IPS-18a (cell line): ENCODE measurements at regions not wholly inside any gene's neighbourhood (a gene's known extent, or its start where the extent isn't known, plus 50 kb on each side); places are given as distances from the start of the nearest gene placed in this dataset.
A peak's percentile ranks its signal among the peaks of the same experiment; 100 is the strongest.

Experiments used
- H3K27ac ChIP-seq: one replicate; pipeline ENCODE4 v1.5.1; 2013; ENCODE audit warnings: low read length
- H3K27me3 ChIP-seq: one replicate; pipeline ENCODE4 v1.6.1; 2013; ENCODE audit warnings: mild to moderate bottlenecking, low read length; ENCODE audit not compliant: control insufficient read depth, insufficient read depth
- H3K36me3 ChIP-seq: one replicate; pipeline ENCODE4 v1.6.1; 2013; ENCODE audit warnings: low read depth, low read length; ENCODE audit not compliant: control insufficient read depth
- H3K4me1 ChIP-seq: one replicate; pipeline ENCODE4 v1.6.1; 2013; ENCODE audit warnings: low read depth, low read length; ENCODE audit not compliant: control insufficient read depth
- H3K4me3 ChIP-seq: one replicate; pipeline ENCODE4 v1.5.1; 2013; ENCODE audit warnings: low read length
- H3K9ac ChIP-seq: one replicate; pipeline ENCODE4 v1.6.1; 2013; ENCODE audit warnings: mild to moderate bottlenecking, low read length, moderate library complexity
- H3K9me3 ChIP-seq: one replicate; pipeline ENCODE4 v1.6.1; 2013; ENCODE audit warnings: low read depth, low read length; ENCODE audit not compliant: control insufficient read depth

GRCh38 chr18:51611326-51611725 lies 413.8 kb upstream of the MEX3C start:
- H3K9ac ChIP-seq: no peak overlapping the region
- no peaks in the 10 kb centered on the region for H3K27me3 ChIP-seq
- no peaks in the 10 kb centered on the region for H3K36me3 ChIP-seq
- H3K27ac ChIP-seq: no peak overlapping the region
- H3K9me3 ChIP-seq: no peaks in the 10 kb centered on the region
- H3K4me1 ChIP-seq: peaks cover 8% of the 10 kb centered on the region
- H3K4me3 ChIP-seq: no peak overlapping the region

DNA sequence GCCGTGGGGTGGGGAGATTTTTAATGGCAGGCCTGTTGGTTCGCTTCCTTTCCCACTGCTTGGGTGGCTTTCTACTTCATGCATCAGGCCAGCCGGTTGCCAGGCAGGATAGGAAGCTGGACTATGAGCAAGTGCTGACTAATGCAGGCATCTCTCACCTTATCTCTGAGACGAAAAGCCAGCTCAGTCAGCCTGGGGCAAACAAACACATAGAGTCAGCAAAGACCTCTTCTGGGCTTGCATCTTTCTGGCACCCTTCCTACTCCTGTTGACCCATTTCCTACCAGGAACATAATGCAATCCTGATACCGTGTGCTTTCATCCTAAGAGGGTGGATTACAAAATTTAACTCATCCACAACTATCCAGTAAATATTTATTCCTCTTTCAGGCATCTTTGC lies 416.6 kb upstream of the MEX3C start:
- no peak overlapping the region for H3K27ac ChIP-seq
- no peaks in the 10 kb centered on the region for H3K9me3 ChIP-seq
- H3K4me1 ChIP-seq: peaks cover 8% of the 10 kb centered on the region
- H3K36me3 ChIP-seq: no peaks in the 10 kb centered on the region
- H3K9ac ChIP-seq: no peak overlapping the region
- no peaks in the 10 kb centered on the region for H3K27me3 ChIP-seq
- no peak overlapping the region for H3K4me3 ChIP-seq

- Histone ChIP-seq H3K27ac (no peak overlapping the region), H3K4me1 (peaks cover 8% of the 10 kb centered on the region), H3K9ac (no peak overlapping the region), H3K36me3 (no peaks in the 10 kb centered on the region), H3K27me3 (no peaks in the 10 kb centered on the region), H3K4me3 (no peak overlapping the region), H3K9me3 (no peaks in the 10 kb centered on the region)
Observed at GRCh38 chr18:51614967-51615571, 417.6 kb upstream of the MEX3C start.

DNA sequence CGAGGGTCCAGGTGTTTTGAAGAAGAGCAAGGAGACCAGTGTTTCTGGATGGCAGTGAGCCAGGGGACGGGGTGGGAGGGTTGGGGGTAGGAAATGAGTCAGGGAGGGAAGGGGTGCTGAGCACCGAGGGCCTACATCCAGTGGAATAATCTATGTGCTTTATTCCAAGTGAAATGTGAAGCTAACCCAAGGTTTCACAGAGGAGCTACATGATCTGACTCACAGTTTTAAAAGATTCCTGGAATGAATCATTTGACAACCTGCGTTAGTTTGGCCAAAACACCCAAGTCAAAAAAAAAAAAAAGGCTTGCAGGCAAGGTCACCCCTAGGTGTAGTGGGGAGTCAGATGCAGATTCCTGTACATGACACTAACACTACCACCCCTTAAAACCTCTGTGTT lies 419.7 kb upstream of the MEX3C start:
- Histone ChIP-seq H3K4me1 (peaks cover 9% of the 10 kb centered on the region), H3K9ac (no peak overlapping the region), H3K27ac (no peak overlapping the region), H3K9me3 (no peaks in the 10 kb centered on the region), H3K4me3 (no peak overlapping the region), H3K27me3 (peaks cover 10% of the 10 kb centered on the region), H3K36me3 (no peaks in the 10 kb centered on the region)

- Histone ChIP-seq H3K36me3 (no peaks in the 10 kb centered on the region), H3K27ac (no peak overlapping the region), H3K4me1 (peaks cover 14% of the 10 kb centered on the region), H3K27me3 (peaks cover 14% of the 10 kb centered on the region), H3K9me3 (no peaks in the 10 kb centered on the region), H3K4me3 (no peak overlapping the region), H3K9ac (no peak overlapping the region)
Observed at GRCh38 chr18:51617572-51618260, 420.2 kb upstream of the MEX3C start.

DNA sequence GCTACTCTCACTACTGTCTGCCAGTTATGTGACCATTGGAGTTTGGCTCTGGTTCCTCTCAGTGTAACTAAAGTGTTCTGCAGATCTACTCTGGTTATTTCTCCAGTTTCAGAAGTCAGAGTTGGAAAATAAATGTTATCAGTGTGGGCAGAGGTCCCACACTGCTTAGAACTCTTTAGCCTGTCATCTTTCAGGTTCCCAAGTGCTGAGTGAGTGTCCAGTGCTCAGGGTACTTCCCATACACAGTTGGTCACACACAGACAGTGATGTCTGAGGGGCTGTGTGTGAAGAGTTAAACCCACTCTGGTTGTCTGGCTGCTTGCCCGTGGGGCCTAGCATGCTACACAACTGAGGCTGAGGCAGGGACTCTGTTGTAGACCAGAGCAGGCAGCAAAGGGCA lies 421.8 kb upstream of the MEX3C start:
- H3K27ac ChIP-seq: no peak overlapping the region
- H3K4me1 ChIP-seq: peaks cover 21% of the 10 kb centered on the region
- H3K4me3 ChIP-seq: no peak overlapping the region
- H3K36me3 ChIP-seq: no peaks in the 10 kb centered on the region
- peaks cover 14% of the 10 kb centered on the region for H3K27me3 ChIP-seq
- H3K9me3 ChIP-seq: no peaks in the 10 kb centered on the region
- H3K9ac ChIP-seq: no peak overlapping the region

DNA sequence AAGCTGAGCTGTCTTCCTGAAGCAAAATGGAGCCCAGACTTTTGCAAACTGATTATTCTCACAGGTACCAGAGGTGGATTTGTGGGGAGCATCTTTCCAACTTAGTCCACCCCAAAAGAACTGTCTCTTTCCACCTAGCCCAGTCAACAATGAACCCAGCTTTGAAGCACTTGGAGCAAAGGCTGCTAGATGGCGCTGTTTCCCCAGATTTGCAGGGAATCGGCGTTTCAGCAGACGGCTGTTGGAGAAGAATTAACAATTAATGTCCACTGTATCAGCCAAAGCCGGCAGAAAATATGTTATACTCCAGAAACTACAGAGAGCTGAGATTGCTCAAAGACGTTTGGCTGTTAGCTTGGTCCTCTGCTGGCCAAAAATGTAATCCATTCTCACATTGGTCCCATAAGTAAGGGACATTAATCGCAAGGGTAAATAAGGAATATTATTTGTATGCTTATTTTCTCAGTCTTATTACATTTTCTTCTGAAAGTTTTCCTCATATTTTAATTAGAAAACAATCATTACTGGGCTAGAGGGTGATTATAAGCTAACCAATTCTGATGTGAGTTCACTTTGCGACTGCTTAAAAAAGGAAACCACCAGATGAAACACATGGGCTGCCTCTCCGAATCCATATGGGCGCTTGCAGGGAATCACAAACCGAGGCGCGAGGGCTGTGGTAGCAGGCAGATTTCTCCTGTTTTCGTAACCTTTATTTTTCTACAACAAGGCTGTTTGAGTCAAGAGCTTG lies 423.8 kb upstream of the MEX3C start:
- no peak overlapping the region for H3K27ac ChIP-seq
- peaks cover 21% of the 10 kb centered on the region for H3K4me1 ChIP-seq
- peaks cover 14% of the 10 kb centered on the region for H3K27me3 ChIP-seq
- no peaks in the 10 kb centered on the region for H3K9me3 ChIP-seq
- no peaks in the 10 kb centered on the region for H3K36me3 ChIP-seq
- H3K4me3 ChIP-seq: peak overlapping the region; percentile 23
- no peak overlapping the region for H3K9ac ChIP-seq

- H3K4me1 ChIP-seq: peaks cover 21% of the 10 kb centered on the region
- no peaks in the 10 kb centered on the region for H3K9me3 ChIP-seq
- no peak overlapping the region for H3K27ac ChIP-seq
- H3K27me3 ChIP-seq: peaks cover 14% of the 10 kb centered on the region
- H3K9ac ChIP-seq: no peak overlapping the region
- H3K36me3 ChIP-seq: no peaks in the 10 kb centered on the region
- H3K4me3 ChIP-seq: peak overlapping the region; percentile 23
Observed at GRCh38 chr18:51621864-51622160, 424.3 kb upstream of the MEX3C start.

DNA sequence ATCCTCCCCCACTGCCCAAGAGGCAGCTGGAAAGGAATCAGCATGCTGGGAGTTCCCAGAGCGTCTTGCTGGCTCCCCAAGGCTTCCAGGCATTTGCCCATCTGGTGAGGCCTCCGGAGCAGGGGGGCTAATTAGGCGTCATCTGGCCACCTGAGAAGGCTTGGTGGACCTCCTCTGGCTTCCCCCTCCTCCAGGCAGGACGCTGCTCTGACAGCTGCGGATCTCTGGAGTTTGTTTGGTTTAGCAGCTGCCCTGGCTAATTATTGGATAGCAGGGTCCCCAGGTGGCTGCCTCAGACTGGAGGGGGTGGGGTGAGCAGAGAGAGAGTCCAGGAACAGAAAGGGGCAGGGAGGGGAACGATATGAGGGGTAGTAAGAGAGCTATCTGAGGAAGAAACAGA lies 425.2 kb upstream of the MEX3C start:
- Histone ChIP-seq H3K4me3 (no peak overlapping the region), H3K9ac (no peak overlapping the region), H3K27ac (no peak overlapping the region), H3K36me3 (no peaks in the 10 kb centered on the region), H3K4me1 (peaks cover 21% of the 10 kb centered on the region), H3K27me3 (peaks cover 14% of the 10 kb centered on the region), H3K9me3 (no peaks in the 10 kb centered on the region)

GRCh38 chr18:51623653-51624052 lies 426.2 kb upstream of the MEX3C start:
- Histone ChIP-seq H3K27ac (no peak overlapping the region), H3K9me3 (no peaks in the 10 kb centered on the region), H3K27me3 (peaks cover 14% of the 10 kb centered on the region), H3K4me1 (peaks cover 21% of the 10 kb centered on the region), H3K36me3 (no peaks in the 10 kb centered on the region), H3K4me3 (no peak overlapping the region), H3K9ac (no peak overlapping the region)

GRCh38 chr18:51630706-51631105 lies 433.2 kb upstream of the MEX3C start:
- Histone ChIP-seq H3K27ac (no peak overlapping the region), H3K36me3 (no peaks in the 10 kb centered on the region), H3K4me1 (no peaks in the 10 kb centered on the region), H3K27me3 (no peaks in the 10 kb centered on the region), H3K9me3 (peaks cover 27% of the 10 kb centered on the region), H3K9ac (no peak overlapping the region), H3K4me3 (no peak overlapping the region)

- H3K9ac ChIP-seq: no peak overlapping the region
- no peak overlapping the region for H3K4me3 ChIP-seq
- H3K27me3 ChIP-seq: no peaks in the 10 kb centered on the region
- no peaks in the 10 kb centered on the region for H3K36me3 ChIP-seq
- no peaks in the 10 kb centered on the region for H3K4me1 ChIP-seq
- no peak overlapping the region for H3K27ac ChIP-seq
- peaks cover 15% of the 10 kb centered on the region for H3K9me3 ChIP-seq
Observed at GRCh38 chr18:51637881-51638280, 440.4 kb upstream of the MEX3C start.
